ENCODE measurements at regions not wholly inside any gene's neighbourhood (a gene's known extent, or its start where the extent isn't known, plus 50 kb on each side); places are given as distances from the start of the nearest gene placed in this dataset.
"Not testable (repeated sequence)": the region's sequence is repeated elsewhere in the genome, so short reads cannot be mapped to it uniquely, and the experiment has no call there.

DNA sequence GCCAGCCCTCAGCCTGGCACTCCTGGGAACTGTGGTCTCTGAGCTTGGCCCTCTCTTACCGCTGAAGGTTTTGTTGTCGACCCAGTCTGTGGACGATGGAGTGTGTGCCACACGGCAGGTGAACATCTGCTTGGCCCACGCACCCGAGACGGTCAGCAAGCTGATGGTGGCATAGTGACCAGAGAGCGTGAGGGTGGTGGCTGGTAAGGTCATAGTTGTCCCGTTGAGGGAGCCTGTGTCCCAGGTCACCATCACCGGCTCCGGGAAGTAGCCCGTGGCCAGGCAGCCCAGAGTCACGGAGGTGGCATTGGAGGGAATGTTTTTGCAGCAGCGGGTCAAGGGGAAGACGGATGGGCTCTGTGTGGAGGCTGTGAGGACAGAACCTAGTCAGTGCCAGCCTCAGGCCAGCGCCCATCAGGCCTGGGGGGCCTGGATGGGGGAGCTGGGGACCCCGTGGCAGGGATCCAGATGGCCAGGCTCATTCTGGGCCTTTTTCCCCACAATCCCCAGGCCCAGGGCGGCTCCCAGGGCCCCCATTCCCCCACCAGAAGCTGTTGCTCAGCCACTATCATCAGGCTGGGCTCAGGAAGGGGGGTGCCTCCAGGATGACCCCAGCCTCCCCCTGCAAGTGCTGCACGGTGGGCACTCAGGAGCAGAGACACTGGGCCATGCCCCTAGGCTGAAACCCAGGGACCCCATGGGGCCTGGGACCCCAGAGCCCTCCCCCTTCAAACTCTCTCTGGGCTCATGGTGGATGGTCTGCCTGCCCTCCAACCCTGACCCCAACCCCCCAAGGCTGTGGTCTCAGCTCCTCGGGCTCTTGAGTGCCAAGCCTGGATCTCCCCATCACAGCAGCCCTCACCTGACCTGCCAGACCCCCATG, 75.2 kb downstream of the TMEM121 start:
- DNase-seq, result no peak

- no peak for DNase-seq
Measured at GRCh38 chr14:105602243-105602750, 75.9 kb downstream of the TMEM121 start.

DNA sequence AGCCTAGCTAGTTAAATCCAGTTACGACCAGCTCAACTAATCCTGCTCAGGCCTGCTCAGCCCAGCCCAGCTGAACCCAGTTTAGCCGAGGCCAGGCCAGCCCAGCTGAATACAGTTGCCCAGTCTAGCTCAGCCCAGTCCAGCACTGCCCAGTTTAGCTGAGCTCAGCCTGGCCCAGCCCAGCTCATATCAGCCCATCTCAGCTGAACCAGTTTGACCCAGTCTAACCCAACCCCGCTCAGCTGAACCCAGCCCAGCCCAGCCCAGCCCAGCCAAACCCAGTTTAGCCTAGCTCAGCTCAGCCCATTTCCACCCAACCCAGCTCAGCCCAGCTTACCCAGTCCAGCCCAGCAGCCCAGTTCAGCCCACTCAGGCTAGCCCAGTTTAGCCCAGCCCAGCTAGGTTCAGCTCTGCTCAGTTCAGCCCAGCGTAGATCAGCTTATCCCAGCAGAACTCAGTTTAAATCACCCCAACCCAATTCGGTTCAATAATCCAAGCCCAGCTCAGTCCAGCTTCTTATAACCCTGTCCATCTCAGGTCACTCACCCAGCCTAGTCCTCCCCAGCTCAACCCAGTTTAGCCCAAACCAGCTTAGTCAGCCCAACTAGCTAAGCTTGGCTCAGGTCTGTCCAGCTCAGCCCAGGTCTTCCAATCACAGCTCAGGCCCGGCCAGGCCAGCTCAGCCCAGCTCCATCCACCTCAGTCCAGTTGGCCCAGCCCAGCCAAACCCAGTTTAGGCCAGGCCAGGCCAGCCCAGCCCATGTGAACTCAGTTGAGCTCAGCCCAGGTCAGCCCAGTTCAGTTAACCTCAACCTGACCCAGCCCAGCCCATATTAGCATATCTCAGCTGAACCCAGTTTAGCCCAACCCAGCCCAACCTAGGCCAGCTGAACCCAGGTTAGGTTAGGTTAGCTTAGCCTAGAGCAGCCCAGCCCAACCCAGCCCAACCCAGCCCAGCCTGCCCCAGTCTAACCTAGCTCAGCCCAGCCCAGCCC, 76.7 kb downstream of the TMEM121 start:
- no peak for DNase-seq

- not testable (repeated sequence) for DNase-seq
Measured at GRCh38 chr14:105604531-105605463, 78.4 kb downstream of the TMEM121 start.

DNA sequence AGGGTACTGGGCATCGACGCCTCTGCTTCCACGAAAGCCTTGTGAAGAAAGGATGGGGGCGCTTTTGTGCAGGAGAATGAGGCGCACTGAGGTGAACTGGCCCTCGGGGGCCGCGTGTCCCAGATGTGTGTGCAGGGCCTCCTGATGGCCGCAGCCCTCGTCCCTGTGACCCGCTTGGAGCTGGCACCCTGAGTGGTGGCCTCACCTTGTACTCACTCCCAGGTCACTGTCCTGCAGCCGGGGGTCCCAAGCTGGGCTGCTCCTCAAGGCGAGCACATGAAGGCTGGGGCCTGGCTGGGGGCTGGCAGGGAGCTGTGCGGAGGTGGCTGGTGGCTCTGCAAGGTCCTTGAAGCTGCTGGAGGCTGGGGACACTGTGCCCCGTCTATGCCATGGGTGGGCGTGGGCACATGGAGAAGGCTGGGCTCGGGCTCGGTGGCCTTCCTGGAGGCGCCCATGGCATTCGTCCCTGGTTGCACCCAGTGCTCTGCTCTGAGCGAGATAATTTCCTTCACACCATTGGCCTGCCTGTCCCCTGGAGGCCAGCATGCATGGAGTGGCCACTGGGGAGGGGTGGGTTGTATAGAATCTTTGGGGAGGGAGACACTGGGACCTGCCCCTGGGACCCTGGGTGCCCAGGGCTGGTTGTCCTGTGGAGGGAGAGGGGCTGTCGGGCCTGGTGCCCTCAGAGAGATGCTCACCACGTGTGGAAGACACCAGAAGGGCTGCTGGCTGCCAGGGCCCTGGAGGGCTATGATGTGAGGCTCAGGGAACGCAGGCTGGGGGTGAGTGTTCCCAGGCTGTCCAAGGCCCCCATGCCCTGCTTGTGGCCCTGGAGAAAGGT, 79.3 kb downstream of the TMEM121 start:
- DNase-seq, result no peak

- not testable (repeated sequence) for DNase-seq
Measured at GRCh38 chr14:105606305-105606975, 80.1 kb downstream of the TMEM121 start.

DNA sequence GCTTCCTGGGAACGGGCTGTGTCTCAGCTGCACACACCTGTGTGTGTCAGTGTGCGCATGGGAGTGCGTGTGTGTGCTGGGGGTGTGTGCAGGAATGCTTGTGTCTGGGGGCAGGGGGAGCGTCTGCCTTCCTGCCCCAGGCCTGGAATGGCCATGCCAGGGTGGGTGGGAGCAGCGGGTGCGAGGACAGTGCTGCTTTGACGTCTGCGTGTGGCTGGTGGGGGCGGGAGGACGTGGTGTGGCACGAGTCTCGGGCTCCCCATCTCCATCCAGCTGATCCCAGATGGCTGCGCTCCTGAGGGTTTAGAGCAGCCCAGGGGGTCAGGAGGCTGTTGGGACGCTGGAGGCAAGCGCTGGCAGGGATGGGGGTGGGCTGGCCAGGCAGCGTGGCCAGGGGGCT, 80.6 kb downstream of the TMEM121 start:
- not testable (repeated sequence) for DNase-seq

GRCh38 chr14:105614987-105615386, 88.6 kb downstream of the TMEM121 start:
- DNase-seq, result not testable (repeated sequence)

- DNase-seq, result not testable (repeated sequence)
Measured at GRCh38 chr14:105615986-105616801, 89.8 kb downstream of the TMEM121 start.

GRCh38 chr14:105616802-105617192, 90.4 kb downstream of the TMEM121 start:
- DNase-seq, result no peak

- DNase-seq, result no peak
Measured at GRCh38 chr14:105617201-105617777, 90.9 kb downstream of the TMEM121 start.

DNA sequence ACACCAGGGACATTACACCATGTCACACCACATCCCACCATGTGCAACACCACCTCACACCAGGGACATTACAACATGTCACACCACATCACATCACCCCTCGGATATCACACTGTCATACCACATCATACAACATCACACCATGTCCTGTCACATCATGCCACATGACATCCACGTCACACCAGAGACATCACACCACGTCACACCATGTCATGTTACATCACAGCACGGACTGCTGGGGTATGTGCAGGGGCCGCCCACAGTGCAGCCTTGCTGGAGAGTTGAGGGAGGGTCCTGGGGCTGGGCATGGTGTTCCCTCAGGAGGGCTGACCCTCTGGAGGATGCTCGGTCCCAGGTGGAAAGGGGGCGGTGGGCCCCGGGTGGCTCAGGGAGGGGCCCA, 91.4 kb downstream of the TMEM121 start:
- DNase-seq, result not testable (repeated sequence)

DNA sequence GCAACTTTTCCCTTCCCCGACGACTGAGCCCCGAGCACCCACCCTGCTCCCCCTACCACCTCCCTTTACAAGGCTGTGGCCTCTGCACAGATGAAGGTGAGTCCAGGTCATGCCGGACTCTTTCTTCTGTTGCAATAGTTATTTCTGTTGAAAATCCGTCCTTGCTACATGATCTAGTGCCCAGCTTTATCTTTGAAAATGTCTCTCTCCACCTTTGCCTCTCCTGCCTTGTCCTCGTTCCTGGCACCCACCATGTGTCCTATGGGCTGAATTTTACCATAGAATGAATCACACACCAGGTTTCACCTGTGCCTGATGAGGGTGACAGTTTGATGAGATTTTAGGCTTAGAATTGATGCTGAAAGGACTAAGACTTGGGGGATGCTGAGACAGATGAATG, 92.9 kb downstream of the TMEM121 start:
- not testable (repeated sequence) for DNase-seq

- DNase-seq, result not testable (repeated sequence)
Measured at GRCh38 chr14:105620178-105620864, 93.9 kb downstream of the TMEM121 start.

GRCh38 chr14:105620865-105621471, 94.6 kb downstream of the TMEM121 start:
- not testable (repeated sequence) for DNase-seq

DNA sequence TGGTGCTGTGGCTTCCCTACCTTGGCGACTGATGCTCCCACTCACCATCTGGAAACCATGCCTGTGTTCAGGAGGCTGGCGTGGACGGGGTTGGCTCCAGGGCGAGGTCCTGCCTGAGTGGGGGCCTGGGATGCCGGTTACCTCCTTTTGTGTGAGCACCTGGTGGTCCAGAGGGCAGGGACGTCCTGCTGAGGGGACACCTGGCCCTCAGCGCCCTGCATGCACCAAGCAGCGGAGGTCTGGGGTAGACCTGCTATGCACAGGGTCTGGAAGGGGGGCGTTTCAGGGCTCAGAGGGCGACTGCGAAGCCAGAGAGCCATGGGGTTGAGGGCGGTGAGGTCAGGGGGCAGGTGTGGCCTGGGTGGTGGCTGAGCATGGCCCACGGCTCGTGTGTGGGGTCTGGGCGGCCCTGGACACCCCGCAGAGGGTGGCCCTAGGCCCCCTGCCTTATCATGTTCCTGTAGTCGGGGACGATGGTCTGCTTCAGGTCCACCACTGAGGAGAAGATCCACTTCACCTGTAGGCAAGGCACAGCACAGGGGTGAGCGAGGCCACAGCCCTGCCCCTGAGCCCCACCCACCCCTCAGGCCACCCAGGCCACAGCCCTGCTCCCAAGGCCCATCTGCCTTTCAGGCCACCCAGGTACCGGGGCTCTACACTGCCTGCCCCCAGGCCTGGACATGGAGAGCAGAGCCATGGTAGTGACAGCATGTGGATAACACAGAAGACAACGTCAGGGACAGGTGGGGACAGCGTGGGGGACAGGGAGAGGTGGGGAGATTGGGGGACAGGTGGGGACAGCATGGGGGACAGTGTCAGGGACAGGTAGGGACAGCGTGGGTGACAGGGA, 95.3 kb downstream of the TMEM121 start:
- not testable (repeated sequence) for DNase-seq

GRCh38 chr14:105622329-105622955, 96.1 kb downstream of the TMEM121 start:
- no peak for DNase-seq
